Naive B cell (primary cell): ENCODE measurements at regions not wholly inside any gene's neighbourhood (a gene's known extent, or its start where the extent isn't known, plus 50 kb on each side); places are given as distances from the start of the nearest gene placed in this dataset.

Experiments used
- ATAC-seq, 2 donors: fragments of 150-1000 bp; cut with Tn5 transposase; 2 replicates each; pipeline ENCODE4 v1.10.0; 2021; ENCODE audit warnings: low read depth in 2 of 2, mild to moderate bottlenecking in 2 of 2, moderate library complexity in 2 of 2
- DNase-seq: peaks from one replicate; pipeline ENCODE4 v3.0.0; 2022
- H3K27ac Mint-ChIP-seq, 6 donors: one replicate each; pipeline ENCODE4 v1.8.0; 2020 to 2022; ENCODE audit warnings: mild to moderate bottlenecking in 6 of 6, mixed read lengths in 6 of 6, moderate library complexity in 5 of 6, inconsistent platforms in 2 of 6
- H3K27me3 Mint-ChIP-seq, 3 donors: one replicate each; pipeline ENCODE4 v1.8.0; 2021 to 2022; ENCODE audit warnings: mixed read lengths in 3 of 3, mild to moderate bottlenecking in 1 of 3
- H3K36me3 Mint-ChIP-seq, 2 donors: one replicate each; pipeline ENCODE4 v1.8.0; 2020 to 2022; ENCODE audit warnings: mixed read lengths in 2 of 2, inconsistent platforms in 1 of 2, mild to moderate bottlenecking in 1 of 2
- H3K4me1 Mint-ChIP-seq, 3 donors: one replicate each; pipeline ENCODE4 v1.8.0; 2020 to 2022; ENCODE audit warnings: mixed read lengths in 3 of 3, inconsistent platforms in 1 of 3, mild to moderate bottlenecking in 1 of 3, moderate library complexity in 1 of 3
- H3K4me3 Mint-ChIP-seq, 8 donors: one replicate each; pipeline ENCODE4 v1.8.0; 2020 to 2022; ENCODE audit warnings: mild to moderate bottlenecking in 8 of 8, mixed read lengths in 8 of 8, moderate library complexity in 8 of 8, inconsistent platforms in 2 of 8
- H3K9me3 Mint-ChIP-seq, 7 donors: one replicate each; pipeline ENCODE4 v1.8.0; 2020 to 2022; ENCODE audit warnings: mixed read lengths in 7 of 7, mild to moderate bottlenecking in 5 of 7, inconsistent platforms in 2 of 7, moderate library complexity in 1 of 7

DNA sequence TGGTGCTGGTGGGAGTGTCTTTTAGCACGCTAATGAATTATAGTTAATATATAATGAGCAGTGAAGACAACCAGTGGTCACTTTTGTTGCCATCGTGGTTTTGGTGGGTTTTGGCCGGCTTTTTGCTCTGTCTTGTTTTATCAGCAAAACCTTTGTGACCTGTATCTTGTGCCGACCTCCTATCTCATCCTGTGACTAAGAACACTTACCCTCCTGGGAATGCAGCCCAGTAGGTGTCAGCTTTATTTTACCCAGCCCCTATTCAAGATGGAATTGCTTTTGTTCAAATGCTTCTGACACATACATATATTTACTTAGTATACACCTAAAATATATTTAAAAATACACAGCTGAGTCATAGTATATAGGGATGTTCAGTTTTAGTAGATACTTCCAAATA lies 770.3 kb downstream of the PDCD6IP start:
- Mint-ChIP-seq H3K4me3 (no peak overlapping the region), H3K36me3 (peaks cover 0 to 4% of the 10 kb centered on the region in 2 donors), H3K27ac (no peak overlapping the region), H3K27me3 (no peaks in the 10 kb centered on the region), H3K4me1 (peaks cover 0 to 1% (median 0%) of the 10 kb centered on the region in 3 donors), H3K9me3 (peaks cover 2 to 21% (median 9%) of the 10 kb centered on the region in 7 donors)
- no peak for DNase-seq
- no peak for ATAC-seq

DNA sequence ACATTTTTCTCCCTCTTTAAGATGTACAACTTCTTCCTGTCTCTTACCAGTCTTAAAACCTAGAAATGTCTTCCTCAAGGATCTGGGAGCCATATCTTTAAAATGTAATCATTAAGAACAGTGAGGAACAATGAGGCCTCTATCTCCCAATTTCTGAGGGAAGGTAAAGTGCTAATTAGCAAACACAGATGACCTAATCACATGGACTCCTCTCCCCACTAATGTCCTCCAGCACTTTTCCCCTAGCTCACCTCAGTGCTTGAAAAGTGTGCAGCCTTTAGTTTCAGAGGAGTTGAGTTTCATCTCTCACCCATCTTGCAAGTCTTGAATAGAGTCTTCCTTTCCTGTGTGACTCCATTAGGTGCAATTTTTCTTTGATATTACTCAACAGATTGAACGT lies 771.0 kb downstream of the PDCD6IP start:
- ATAC-seq: no peak
- DNase-seq: no peak

DNA sequence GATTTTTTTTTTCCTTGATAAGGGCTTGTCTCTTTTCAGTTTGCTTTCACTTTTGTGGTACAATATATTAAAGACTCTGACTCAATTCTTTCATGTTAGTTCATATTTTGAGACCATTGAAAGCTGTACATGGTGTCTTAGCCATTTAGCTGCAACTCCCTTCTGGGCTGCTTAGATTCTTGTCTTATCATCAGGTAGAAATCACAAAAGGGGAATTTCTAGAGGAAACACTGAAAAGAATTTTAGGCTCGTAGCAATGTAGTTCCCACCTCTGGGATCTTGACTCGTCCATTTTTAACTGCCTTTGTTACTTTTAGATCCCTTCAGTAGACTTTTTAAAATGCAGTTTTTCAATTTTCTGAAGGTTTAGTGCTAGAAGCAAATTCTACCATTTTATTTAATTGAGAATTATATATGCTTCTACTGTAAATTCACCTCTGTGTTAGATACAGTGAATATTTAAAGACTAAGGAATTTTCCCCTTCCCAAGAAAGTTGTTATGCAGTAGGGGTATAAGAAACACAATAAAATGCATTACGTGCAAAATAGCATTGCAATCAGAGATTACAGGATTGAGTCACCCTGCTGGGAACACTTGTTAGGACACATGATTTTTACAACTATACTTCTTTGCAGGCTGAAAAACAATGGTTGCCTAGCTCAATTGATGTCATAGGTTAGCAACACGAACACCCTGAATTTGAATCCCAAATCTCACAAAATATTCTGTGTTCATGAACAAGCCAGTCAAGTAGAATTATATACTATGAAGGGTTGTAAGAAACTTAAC lies 772.7 kb downstream of the PDCD6IP start:
- DNase-seq: no peak
- ATAC-seq: no peak
- peaks cover 0 to 5% (median 0%) of the 10 kb centered on the region in 7 donors for H3K9me3 Mint-ChIP-seq
- H3K4me3 Mint-ChIP-seq: no peak overlapping the region
- peaks cover 0 to 3% (median 0%) of the 10 kb centered on the region in 3 donors for H3K4me1 Mint-ChIP-seq
- H3K27ac Mint-ChIP-seq: no peak overlapping the region
- no peaks in the 10 kb centered on the region for H3K36me3 Mint-ChIP-seq
- H3K27me3 Mint-ChIP-seq: no peaks in the 10 kb centered on the region

More for the DNA sequence above, 771.0 kb downstream of the PDCD6IP start:
- H3K4me3 Mint-ChIP-seq: no peak overlapping the region
- H3K36me3 Mint-ChIP-seq: peaks cover 0 to 4% of the 10 kb centered on the region in 2 donors
- H3K9me3 Mint-ChIP-seq: peaks cover 2 to 17% (median 9%) of the 10 kb centered on the region in 7 donors
- peaks cover 0 to 3% (median 0%) of the 10 kb centered on the region in 3 donors for H3K4me1 Mint-ChIP-seq
- H3K27me3 Mint-ChIP-seq: no peaks in the 10 kb centered on the region
- no peak overlapping the region for H3K27ac Mint-ChIP-seq

DNA sequence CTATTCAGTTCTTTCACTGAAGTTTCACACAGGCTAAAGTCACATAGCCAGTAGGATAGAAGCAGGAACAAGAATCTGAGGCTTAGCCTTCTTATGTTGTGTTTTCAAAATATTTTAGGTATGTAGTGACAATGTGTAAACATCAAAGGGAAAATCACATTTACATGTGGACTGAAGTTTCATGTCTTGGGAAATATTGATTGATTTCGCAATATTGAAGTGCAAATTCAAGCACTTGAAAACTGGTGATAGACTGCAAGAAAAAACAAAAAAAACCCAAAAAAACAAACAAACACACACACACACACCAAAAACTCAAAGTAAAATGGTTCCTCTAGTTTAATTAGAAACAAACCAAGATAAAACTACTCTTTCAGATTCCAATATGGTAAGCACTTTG lies 773.3 kb downstream of the PDCD6IP start:
- no peaks in the 10 kb centered on the region for H3K27me3 Mint-ChIP-seq
- ATAC-seq (no peak), DNase-seq (no peak)
- no peaks in the 10 kb centered on the region for H3K36me3 Mint-ChIP-seq
- H3K4me1 Mint-ChIP-seq: peaks cover 0 to 3% (median 0%) of the 10 kb centered on the region in 3 donors
- H3K4me3 Mint-ChIP-seq: no peak overlapping the region
- no peak overlapping the region for H3K27ac Mint-ChIP-seq
- H3K9me3 Mint-ChIP-seq: peaks cover 0 to 5% (median 0%) of the 10 kb centered on the region in 7 donors

DNA sequence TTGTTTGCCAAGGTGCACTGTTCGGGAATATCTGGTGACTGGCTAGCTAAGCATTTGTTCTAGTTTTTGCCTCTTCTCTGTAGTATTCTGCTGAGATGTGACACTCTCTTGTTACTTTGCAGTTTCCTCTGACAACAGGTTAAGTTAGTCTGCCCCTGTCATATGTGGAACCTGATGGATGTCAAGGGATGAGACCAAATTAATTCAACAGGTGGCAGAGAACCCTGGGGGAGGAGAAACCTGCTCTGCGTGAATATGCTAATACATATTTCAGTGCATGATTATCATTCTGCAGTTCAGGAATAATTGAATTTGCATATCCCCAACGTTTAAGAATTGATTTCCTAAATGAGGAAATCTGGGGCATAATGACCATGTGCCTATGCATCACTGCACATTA lies 777.3 kb downstream of the PDCD6IP start:
- H3K27me3 Mint-ChIP-seq: no peaks in the 10 kb centered on the region
- H3K27ac Mint-ChIP-seq: no peak overlapping the region
- DNase-seq: no peak
- peaks cover 0 to 5% (median 3%) of the 10 kb centered on the region in 3 donors for H3K4me1 Mint-ChIP-seq
- no peak for ATAC-seq
- H3K36me3 Mint-ChIP-seq: no peaks in the 10 kb centered on the region
- H3K9me3 Mint-ChIP-seq: peaks cover 0 to 5% (median 0%) of the 10 kb centered on the region in 7 donors
- H3K4me3 Mint-ChIP-seq: no peak overlapping the region

DNA sequence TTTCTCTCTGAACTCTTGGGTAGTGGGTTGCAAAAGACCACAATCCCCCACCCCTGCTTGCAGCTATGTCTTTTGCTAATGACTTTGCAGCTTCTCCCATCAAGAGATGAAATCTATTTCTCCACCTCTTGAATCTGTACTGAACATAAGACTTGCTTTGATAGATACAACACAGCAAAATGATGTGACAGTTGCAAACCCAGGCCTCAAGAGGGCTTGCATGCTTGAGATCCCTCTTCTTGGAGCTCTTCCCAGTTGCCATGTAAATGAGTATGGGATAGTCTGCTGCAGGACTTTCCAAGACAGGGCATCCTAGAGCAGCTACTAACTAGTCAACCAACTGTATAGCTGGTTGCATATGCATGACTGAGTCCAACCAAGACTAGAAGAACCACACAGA lies 783.6 kb downstream of the PDCD6IP start:
- Mint-ChIP-seq H3K4me1 (peaks cover 0 to 5% (median 0%) of the 10 kb centered on the region in 3 donors), H3K9me3 (peaks cover 0 to 2% (median 0%) of the 10 kb centered on the region in 7 donors), H3K4me3 (no peak overlapping the region), H3K27me3 (no peaks in the 10 kb centered on the region), H3K36me3 (no peaks in the 10 kb centered on the region), H3K27ac (no peak overlapping the region)
- ATAC-seq (no peak), DNase-seq (no peak)

DNA sequence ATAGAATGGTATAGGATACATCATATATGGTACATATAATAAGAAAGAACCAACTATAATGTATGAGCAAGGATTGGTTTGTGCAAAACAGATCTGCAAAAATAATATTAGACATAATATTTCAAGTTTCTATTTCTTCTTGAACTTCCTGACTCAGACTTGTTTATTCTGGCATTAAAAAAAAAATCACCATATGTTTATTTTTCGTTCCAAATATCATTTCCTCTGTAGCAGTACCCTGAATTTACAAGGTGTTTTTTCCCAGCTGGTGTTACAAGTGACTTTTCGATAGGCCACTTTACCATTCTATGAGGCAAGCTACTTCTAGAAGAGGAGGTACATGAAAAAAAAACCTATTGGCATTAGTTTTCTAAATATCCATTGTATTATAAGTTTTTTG lies 785.0 kb downstream of the PDCD6IP start:
- DNase-seq (no peak), ATAC-seq (no peak)
- peaks cover 0 to 5% (median 0%) of the 10 kb centered on the region in 3 donors for H3K4me1 Mint-ChIP-seq
- no peaks in the 10 kb centered on the region for H3K27me3 Mint-ChIP-seq
- peaks cover 0 to 14% (median 2%) of the 10 kb centered on the region in 7 donors for H3K9me3 Mint-ChIP-seq
- no peak overlapping the region for H3K4me3 Mint-ChIP-seq
- no peaks in the 10 kb centered on the region for H3K36me3 Mint-ChIP-seq
- H3K27ac Mint-ChIP-seq: no peak overlapping the region

DNA sequence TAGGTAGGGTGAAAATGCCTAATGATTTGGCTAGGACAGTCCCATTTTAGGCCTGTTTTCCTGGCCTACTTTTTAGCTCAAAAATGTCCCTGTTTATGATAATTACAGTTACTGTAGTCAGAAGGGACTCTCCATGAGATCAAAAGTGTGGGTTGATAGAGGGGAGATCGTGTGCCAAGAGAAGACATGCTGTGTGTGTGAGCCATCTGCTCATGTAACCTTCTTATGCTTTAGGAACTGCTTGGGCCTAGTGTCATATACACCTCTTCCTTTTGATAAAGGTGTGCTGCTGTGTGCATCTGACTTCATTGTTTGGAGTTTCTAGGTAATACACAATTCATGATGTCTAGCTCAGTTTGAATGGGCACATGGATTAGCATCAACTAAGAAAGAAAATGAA lies 786.5 kb downstream of the PDCD6IP start:
- Mint-ChIP-seq H3K36me3 (peaks cover 0 to 6% of the 10 kb centered on the region in 2 donors), H3K4me1 (peaks cover 0 to 2% (median 0%) of the 10 kb centered on the region in 3 donors), H3K9me3 (peaks cover 5 to 29% (median 13%) of the 10 kb centered on the region in 7 donors), H3K27ac (no peak overlapping the region), H3K27me3 (no peaks in the 10 kb centered on the region), H3K4me3 (no peak overlapping the region)
- no peak for DNase-seq
- no peak for ATAC-seq

DNA sequence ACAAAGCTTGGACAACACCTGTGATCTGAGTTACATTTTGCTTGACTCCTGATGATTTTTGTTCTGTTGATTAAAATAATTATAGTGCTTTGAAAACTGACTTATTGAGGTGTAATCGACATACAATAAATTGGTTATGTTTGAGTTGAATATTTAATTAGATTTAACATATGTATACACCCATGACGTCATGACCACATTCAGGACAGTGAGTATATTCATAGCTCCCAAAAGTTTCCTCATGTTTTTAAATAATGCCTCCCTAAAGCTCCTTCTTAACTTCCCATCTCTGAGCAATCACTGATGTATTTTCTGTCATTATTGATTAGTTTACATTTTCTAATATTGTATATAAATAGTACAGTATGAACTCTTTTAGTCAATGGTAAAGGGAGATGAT lies 801.2 kb downstream of the PDCD6IP start:
- ATAC-seq (no peak), DNase-seq (no peak)
- Mint-ChIP-seq H3K9me3 (peaks cover 0 to 9% (median 3%) of the 10 kb centered on the region in 7 donors), H3K36me3 (peaks cover 0 to 7% of the 10 kb centered on the region in 2 donors), H3K4me3 (no peak overlapping the region), H3K27ac (peak overlapping the region in 1 of 6 donors; percentile 3), H3K4me1 (no peaks in the 10 kb centered on the region), H3K27me3 (no peaks in the 10 kb centered on the region)

DNA sequence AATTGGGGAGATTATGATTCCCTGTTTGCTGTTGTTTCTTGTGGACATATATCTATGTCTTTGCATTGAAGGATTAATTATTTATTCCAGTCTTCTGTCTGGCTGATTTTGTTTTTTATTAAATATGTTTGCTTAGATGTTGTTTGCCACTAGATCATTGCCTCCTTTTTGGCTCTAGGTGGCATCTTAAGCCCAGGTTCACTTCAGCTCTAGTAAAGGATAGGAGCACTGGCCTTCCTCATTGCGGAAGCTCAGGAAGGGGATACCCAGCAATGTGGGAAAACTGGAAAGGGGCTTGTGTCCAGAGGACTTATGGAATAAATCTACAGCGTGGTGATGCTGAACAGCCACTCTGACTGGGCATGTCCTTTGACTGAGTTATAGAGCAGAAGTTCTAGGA lies 821.6 kb downstream of the PDCD6IP start:
- peaks cover 18 to 19% of the 10 kb centered on the region in 2 donors for H3K36me3 Mint-ChIP-seq
- H3K4me3 Mint-ChIP-seq: no peak overlapping the region
- ATAC-seq: no peak
- peaks cover 21 to 94% (median 40%) of the 10 kb centered on the region in 7 donors for H3K9me3 Mint-ChIP-seq
- no peak overlapping the region for H3K27ac Mint-ChIP-seq
- no peak for DNase-seq
- H3K27me3 Mint-ChIP-seq: no peaks in the 10 kb centered on the region
- H3K4me1 Mint-ChIP-seq: no peaks in the 10 kb centered on the region

DNA sequence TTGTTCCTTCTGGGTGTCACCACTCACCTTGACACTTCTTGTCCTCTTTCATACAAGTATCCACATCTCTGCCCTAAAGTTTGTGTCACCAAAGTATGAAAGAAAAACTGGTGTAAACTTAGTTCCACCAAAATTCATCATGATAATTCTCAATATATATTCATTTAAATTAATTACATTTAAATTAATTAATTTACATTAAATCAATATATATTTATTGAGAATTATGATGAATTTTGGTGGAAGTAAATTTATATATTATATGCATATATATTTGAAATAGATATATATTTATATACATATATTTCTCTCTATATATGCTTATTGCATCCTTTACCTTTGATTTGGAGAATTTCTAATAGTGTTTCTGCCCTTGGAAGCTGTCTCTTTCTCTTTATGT lies 828.3 kb downstream of the PDCD6IP start:
- Mint-ChIP-seq H3K4me3 (no peak overlapping the region), H3K4me1 (no peaks in the 10 kb centered on the region), H3K9me3 (peaks cover 10 to 45% (median 12%) of the 10 kb centered on the region in 7 donors), H3K27ac (no peak overlapping the region), H3K36me3 (peaks cover 0 to 8% of the 10 kb centered on the region in 2 donors), H3K27me3 (no peaks in the 10 kb centered on the region)
- no peak for ATAC-seq
- no peak for DNase-seq

DNA sequence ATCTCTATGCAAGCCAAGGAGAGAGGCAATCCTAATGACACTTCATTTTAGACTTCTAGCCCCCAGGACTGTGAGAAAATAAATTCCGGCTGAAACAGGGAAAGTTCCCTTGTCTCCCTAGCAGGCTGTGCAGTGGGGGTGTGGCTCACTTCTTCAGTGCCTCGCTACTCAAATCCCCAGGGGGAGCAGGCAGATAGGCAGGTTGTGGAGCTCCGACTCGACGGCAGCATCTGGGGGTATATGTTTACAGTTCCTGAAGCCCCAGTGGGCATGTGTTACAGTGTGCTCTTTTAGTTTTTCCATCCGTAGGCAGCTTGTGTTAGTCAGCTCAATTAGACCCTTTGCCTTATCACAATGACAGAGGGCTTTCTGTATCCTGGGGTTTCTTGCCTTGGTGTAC lies 836.5 kb downstream of the PDCD6IP start:
- Mint-ChIP-seq H3K36me3 (no peaks in the 10 kb centered on the region), H3K9me3 (peaks cover 0 to 1% (median 0%) of the 10 kb centered on the region in 7 donors), H3K27ac (no peak overlapping the region), H3K4me1 (no peaks in the 10 kb centered on the region), H3K27me3 (no peaks in the 10 kb centered on the region), H3K4me3 (no peak overlapping the region)
- ATAC-seq (no peak), DNase-seq (no peak)

DNA sequence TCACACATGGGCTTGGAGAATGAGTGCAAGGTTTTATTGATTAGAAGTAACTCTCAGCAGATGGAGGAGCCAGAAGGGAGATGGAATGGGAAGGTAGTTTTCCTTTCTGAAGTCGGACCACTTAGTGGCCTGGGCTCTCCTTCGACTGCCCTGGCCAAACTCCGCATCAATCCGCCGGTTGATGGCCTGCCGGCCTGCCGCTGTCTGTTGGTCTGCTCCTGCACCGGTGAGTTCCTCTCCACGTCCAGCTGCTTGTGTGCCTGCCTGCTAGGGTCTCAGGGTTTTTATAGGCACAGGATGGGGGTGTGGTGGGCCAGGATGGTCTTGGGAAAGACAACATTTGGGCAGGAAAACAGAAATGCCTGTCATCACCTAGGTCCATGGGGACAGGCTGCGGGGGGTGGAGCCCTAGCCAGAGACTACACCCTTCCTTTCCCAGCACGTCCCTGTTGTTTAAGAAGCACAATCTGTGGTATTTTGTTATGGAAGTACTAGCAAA lies 837.0 kb downstream of the PDCD6IP start:
- no peak overlapping the region for H3K27ac Mint-ChIP-seq
- H3K4me1 Mint-ChIP-seq: no peaks in the 10 kb centered on the region
- H3K27me3 Mint-ChIP-seq: no peaks in the 10 kb centered on the region
- ATAC-seq (no peak), DNase-seq (no peak)
- H3K9me3 Mint-ChIP-seq: peaks cover 0 to 1% (median 0%) of the 10 kb centered on the region in 7 donors
- H3K4me3 Mint-ChIP-seq: no peak overlapping the region
- no peaks in the 10 kb centered on the region for H3K36me3 Mint-ChIP-seq

DNA sequence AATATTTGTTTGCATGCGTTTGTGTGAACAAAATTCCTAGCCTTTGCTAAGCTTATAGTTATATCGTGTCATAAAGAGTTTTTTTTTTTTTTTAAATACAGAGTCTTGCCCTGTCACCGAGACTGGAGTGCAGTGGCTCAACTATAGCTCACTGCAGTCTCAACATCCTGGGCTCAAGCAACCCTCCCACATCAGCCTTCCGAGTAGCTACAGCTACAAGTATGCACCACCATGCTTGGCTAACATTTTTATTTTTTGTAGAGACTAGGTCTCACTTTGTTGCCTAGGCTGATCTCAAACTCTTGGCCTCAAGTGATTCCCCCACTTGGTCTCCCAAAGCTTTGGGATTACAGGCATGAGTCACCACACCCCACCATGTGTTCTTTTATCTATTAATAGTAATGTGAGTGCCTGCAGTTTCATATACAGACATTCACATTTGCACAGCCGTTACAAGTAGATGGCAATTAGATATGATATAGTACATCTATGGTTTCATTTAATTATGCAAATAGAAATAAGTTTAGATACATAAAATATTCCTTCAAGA lies 848.6 kb downstream of the PDCD6IP start:
- ATAC-seq: no peak
- no peaks in the 10 kb centered on the region for H3K36me3 Mint-ChIP-seq
- H3K4me3 Mint-ChIP-seq: no peak overlapping the region
- H3K9me3 Mint-ChIP-seq: peaks cover 0 to 9% (median 3%) of the 10 kb centered on the region in 7 donors
- no peaks in the 10 kb centered on the region for H3K4me1 Mint-ChIP-seq
- DNase-seq: no peak
- H3K27ac Mint-ChIP-seq: no peak overlapping the region
- no peaks in the 10 kb centered on the region for H3K27me3 Mint-ChIP-seq
